T47D (cell line): ENCODE measurements at regions not wholly inside any gene's neighbourhood (a gene's known extent, or its start where the extent isn't known, plus 50 kb on each side); places are given as distances from the start of the nearest gene placed in this dataset.

Experiments
- DNase-seq, 2 experiments: peaks; one replicate each; pipeline versions ENCODE4 v3.0.0 to v3.0.0-alpha.2; 2011 to 2012; ENCODE audit warnings: low read depth in 1 of 2, low spot score in 1 of 2
- JUND ChIP-seq: IDR thresholded peaks from 2 replicates; pipeline ENCODE4 v1.6.1; 2012; ENCODE audit warnings: low read depth
- in situ Hi-C: cut with HindIII; loops from 2 replicates; pipeline ENCODE4 v1.10.0; 2016; ENCODE audit warnings: low sequenced_read_pairs, low pct_unique_long_range_greater_than_20kb

DNA sequence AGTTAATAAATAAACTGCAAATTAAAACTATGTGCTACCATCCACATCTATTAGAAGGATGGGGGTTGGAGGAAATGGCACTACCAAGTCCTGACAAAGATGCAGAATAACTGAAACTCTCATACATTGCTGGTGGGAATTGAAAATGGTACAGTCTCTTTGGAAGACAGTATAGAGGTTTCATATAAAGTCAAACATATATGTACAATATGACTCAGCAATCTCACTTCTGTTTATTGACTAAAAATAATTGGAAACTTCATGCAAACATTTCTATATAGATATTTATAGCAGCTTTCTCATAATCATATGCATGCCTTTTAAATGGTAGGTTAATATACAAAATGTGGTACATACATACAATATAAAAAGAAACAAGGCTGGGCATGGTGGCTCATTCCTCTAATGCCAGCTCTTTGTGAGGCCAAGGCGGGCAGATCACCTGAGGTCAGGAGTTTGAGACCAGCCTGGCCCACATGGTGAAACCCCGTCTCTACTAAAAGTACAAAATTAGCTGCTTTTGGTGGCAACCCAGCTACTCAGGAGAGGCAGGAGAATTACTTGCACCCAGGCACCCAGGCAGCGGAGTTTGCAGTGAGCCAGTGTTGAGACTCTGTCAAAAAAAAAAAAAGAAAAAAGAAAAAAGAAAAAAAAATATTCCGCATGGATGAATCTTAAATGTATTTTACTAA, 225.0 kb upstream of the CXXC4 start:
- no peak for DNase-seq
- in situ Hi-C loops, result no loop called here
- no peak for TF ChIP-seq JUND

DNA sequence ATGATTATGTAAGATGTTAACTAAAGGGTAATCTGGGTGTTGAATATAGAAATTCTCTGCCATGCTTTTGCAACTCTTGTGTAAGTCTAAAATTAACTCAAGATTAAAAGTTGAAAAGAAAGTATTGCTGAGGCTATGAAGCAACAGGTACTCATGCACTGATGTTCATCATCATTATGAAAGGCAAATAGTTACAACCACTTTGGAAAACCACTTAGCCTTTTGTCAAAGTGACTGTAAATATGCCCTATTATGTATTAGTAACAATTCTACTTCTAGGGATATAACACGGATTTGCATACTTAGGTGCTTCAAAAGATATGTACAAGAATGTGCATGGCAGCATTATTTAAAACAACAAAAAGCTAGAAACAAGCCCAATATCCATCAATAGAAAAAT, 227.8 kb upstream of the CXXC4 start:
- no peak for TF ChIP-seq JUND
- in situ Hi-C loops, result no loop called here
- no peak for DNase-seq

DNA sequence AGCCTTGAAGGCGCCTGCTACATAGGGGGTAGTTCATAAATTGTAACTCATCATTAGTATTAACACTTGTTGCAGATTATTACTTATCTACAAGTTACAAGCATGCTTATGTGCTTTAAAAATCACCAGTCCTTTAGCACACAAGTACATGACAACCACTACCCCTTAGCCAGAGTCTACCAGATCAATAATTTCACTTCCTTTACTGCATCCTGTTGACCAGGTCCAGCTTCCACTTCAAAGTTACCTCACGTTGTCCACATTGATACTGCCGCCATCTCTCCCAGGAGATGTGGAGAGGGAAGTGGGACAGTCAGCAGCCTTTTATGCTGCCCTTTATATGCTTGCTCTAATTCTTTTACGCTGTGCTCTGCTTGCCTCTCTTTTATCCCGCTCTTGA, 231.3 kb upstream of the CXXC4 start:
- no peak for TF ChIP-seq JUND
- in situ Hi-C loops, result no loop called here
- no peak for DNase-seq

DNA sequence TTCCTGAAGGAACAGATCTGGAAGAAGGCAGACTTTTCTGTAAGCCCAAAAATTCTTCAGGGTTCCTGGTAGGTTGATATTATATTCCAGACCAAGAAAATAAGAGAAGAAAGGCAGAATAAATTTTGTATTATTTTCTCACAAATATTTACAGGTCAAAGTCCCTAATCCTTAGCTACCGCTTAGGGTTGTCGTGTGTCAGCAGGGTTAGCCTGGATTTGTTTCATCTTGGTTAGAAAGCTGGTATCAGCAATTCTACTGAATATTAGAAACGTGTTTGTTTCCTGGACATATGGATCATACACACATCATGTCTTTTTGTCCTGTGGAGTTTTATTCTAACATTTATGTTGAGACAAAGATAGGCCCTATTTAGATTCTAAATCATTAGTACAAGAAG, 232.9 kb upstream of the CXXC4 start:
- in situ Hi-C loops, result no loop called here
- no peak for TF ChIP-seq JUND
- DNase-seq, result no peak

DNA sequence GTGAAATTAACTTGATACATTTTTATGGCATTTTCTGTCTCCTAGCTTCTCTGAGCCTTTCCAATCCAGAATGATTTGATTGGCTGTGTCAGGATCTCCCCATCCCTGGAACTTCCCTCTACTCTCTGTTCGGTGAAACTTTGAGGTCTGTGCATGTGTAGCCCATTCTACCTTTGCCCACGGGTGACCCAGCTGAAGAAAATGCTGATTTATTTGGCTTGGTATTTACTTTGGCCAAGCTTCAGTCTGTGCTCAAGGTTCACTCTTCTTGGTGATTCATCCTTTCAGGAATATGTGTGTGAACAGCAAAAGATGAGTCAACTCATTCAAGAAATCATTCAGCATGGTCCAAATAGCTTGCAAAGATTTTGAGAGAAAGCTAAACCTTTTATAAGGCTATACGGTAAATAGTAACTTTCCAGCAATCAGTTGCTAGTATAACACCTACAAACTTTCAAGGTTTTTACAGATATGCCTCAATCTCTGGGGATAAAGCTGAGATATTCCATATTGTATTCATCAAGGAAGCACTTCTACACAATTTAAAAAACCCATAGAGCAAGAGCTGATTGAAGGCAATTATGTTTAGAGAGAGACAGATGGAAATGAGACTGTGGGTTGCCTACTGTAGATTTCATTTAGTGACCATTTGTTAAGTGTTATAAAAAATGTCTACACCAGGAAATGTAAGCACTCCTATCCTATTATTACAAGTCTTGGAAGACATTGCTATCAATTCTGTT, 233.9 kb upstream of the CXXC4 start:
- no peak for DNase-seq
- in situ Hi-C loops, result no loop called here
- TF ChIP-seq JUND, result no peak

DNA sequence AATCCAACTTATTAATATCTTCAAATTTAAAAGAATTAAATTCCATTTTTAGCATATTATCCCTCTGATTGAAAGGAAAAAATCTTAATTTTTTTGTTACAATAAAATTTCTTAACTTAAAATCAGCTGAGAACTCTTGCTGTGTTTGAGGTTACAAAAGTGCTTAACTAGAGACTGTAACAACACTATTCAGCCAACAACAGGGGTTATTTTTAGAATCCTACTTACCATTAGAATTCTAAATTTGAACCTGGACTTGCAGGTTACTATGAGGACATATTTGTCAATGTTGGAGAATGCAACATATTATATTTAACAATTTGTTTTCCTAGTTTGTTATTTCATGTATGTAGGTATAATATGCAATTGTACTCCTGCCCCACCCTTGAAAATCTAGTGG, 238.1 kb upstream of the CXXC4 start:
- TF ChIP-seq JUND, result no peak
- no peak for DNase-seq
- in situ Hi-C loops, result no loop called here

DNA sequence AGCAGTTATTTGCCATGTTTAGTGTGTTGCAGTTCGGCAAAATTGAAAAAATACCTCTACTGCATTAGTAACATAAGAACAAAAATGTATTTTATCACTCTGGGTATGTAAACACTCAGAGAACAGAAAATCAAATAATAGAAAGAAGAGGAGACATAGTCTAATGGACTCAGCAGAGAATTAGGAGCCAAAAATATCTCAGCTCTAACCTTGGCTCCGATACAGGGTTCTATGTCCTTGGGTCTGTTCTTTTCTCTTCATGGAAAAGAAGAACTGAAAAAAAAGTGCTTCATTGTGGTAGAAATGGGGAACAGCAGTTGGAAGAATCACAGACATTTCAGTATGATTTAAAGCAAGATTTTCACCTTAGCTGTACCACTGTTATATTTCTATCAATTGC, 240.5 kb upstream of the CXXC4 start:
- no peak for DNase-seq
- TF ChIP-seq JUND, result no peak
- in situ Hi-C loops, result no loop called here

DNA sequence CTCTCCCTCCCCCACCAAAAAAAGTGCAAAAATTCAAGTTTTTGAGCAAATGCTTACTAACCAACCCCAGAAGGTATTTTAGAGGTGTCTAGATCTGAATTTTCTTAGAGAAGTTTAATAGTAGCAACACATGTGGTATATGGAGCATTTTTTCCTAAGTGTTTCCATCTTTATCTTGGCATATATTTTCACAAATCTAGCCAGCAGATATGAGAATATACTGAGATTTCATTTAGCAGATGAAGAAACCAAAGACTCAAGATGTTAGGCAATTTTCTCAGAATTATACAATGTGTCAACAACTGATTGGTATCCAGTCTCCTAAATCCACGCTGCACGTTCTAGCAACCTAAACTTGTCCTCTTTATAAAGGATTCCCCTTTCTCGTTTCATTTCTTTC, 245.5 kb upstream of the CXXC4 start:
- no peak for TF ChIP-seq JUND
- in situ Hi-C loops, result no loop called here
- DNase-seq, result no peak

DNA sequence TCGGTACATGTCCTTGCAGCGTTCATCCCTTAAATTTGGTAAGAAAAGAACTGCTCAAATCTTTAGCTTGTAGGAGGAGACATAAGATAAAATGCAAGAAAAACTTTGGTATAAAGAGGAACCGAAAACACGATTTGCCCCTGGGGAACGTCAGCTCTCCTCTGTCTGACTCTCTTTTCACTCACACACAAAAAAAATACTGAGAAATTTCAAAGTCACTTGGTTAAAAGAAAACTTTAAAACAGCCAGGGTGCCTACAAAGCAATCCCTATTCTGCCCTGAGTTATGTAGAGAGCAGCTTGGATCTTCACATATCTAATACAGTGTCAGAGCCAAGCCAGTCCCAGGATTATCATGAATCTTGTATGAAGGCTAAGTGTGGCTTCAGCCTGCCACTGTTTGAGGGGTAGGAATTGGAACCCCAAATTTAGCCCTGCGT, 248.5 kb upstream of the CXXC4 start:
- in situ Hi-C loops, result no loop called here
- DNase-seq, result no peak
- no peak for TF ChIP-seq JUND

DNA sequence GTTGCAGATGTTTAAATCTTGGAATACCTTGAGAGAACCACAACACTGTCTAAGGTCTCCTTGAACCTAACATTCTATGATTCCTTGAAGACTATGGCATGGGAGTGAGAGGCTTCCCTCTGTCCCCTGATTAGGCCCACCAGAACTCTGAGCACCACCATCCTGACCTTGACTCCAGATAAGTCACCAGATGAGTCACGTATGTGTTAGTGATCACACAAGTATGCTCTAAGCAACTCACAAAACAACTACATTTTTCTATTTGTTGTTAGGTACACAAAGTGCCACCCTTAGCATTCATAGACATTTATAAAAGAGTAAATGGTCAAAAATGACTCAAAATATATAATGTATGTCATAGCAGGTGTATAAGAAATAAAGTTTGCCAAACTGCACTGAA, 252.9 kb upstream of the CXXC4 start:
- in situ Hi-C loops, result no loop called here
- no peak for TF ChIP-seq JUND
- DNase-seq, result no peak

DNA sequence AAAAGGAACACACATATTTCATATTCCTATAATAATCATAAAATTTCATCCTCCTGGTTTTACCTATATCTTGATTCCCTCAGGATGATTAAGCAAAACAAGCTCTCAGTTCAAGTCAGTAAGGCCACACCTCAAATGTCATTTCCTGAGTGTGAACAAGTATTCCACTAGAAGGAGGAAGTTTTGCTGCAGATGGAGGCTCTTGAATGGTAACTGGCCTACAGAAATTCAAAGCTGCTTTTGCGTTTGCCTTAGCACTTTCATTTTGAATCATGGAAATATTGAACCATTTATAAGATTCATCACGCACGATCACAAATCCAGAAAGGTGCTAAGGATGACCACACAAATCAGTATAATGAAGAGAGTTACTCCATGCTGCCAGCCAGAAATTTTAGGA, 254.4 kb upstream of the CXXC4 start:
- no peak for DNase-seq
- TF ChIP-seq JUND, result no peak
- in situ Hi-C loops, result no loop called here

DNA sequence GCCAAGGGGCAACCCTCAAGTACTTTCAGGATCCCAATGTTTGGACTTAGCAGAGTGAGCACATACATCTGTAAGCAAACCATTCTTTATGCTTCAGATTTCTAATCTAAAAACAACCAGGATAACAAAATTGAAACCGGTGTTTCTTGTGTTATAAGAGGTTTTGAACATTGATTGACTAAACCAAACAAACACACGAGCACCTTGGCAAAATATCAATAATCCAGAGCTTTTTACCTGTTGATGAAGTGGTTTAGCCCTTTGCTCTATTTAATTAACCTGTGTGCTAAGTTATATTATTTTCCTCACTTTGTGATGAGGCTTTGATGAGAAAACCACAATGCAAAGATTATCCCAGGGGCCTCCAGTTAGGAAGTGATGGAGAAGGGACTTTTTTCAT, 255.3 kb upstream of the CXXC4 start:
- DNase-seq, result no peak
- no peak for TF ChIP-seq JUND
- in situ Hi-C loops, result no loop called here

DNA sequence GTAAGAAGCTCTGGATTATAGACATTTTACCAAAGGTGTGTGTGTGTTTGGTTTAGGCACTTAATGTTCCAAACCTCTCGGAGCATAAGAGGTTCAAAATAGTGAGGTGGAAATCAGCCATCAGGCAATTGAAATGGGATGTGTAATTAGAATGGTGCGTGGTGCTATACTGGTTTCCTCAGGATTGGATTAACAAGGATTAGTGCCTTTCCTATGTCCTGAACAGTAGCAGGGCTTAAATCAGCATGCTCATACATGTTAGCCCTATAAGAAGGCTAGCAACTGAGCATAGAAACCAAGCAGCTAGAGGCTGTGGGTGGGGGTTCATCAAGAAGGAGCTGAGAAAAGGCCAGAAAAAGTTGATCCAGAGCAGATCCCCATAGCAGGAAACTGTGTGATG, 256.8 kb upstream of the CXXC4 start:
- no peak for DNase-seq
- in situ Hi-C loops, result no loop called here
- no peak for TF ChIP-seq JUND

DNA sequence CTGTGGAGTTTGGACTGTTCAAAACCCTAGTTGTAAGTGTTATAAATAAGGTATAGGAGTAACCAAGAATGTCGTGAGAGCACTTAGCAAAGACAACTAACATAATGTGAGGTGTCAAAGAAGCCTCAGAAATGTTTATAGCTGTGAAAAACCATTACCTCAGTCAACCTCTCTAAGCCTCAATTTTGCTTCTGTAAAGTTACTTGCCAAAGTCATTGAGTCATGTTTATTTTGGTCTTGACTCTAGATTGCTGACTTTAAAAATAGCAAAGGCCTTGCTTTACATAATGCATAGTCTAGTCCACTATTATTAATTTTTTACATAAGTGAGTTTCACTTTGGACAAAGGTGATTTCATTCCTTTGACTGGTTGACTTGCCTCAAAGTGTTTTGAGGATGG, 257.6 kb upstream of the CXXC4 start:
- DNase-seq, result no peak
- no peak for TF ChIP-seq JUND
- in situ Hi-C loops, result no loop called here
